Astrocyte (in vitro differentiated cells and primary cell): ENCODE measurements at regions not wholly inside any gene's neighbourhood (a gene's known extent, or its start where the extent isn't known, plus 50 kb on each side); places are given as distances from the start of the nearest gene placed in this dataset.

Source experiments
- EZH2 ChIP-seq: IDR thresholded peaks from 2 replicates; pipeline ENCODE4 v1.6.1; 2012; ENCODE audit warnings: mild to moderate bottlenecking, low read length, inconsistent platforms; ENCODE audit not compliant: insufficient read depth
- TF ChIP-seq, protein P1 (sequence below): IDR thresholded peaks from 2 replicates; pipeline ENCODE4 v1.5.1; 2011; ENCODE audit warnings: low read depth, mild to moderate bottlenecking, inconsistent platforms, low read length, moderate library complexity; ENCODE audit not compliant: insufficient read depth

DNA sequence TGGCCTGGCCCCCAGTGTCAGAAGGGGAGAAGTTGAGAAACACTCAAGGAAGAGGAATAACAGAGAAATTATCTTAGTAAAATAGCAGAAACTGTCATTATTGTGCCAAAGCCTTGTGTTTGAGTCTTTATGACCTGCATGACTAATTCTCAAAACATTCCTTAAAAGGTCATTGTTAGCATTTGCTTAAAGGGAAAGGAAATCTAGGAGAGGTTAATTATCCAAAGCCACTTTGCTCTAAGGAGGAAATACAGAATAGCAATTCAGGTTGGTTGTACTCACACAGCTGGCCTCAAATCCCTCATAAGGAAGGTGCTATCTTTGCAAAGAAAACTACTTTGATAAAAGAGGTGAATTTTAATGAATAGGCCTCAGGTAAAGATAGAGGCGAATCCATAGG is 516.7 kb downstream of the CBLN4 start:
- TF ChIP-seq, protein P1, sequence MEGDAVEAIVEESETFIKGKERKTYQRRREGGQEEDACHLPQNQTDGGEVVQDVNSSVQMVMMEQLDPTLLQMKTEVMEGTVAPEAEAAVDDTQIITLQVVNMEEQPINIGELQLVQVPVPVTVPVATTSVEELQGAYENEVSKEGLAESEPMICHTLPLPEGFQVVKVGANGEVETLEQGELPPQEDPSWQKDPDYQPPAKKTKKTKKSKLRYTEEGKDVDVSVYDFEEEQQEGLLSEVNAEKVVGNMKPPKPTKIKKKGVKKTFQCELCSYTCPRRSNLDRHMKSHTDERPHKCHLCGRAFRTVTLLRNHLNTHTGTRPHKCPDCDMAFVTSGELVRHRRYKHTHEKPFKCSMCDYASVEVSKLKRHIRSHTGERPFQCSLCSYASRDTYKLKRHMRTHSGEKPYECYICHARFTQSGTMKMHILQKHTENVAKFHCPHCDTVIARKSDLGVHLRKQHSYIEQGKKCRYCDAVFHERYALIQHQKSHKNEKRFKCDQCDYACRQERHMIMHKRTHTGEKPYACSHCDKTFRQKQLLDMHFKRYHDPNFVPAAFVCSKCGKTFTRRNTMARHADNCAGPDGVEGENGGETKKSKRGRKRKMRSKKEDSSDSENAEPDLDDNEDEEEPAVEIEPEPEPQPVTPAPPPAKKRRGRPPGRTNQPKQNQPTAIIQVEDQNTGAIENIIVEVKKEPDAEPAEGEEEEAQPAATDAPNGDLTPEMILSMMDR, result no peak
- no peak for TF ChIP-seq EZH2
